K562 (cell line): ENCODE measurements at regions not wholly inside any gene's neighbourhood (a gene's known extent, or its start where the extent isn't known, plus 50 kb on each side); places are given as distances from the start of the nearest gene placed in this dataset.

Source experiments
- ATAC-seq: fragments of 200-7000 bp; cut with Tn5 transposase; 3 replicates; pipeline ENCODE4 v1.9.1; 2020; ENCODE audit warnings: moderate library complexity
- BruUV-seq: library from RNA; stranded (reverse); fragments of 400-500 nt; replicated peaks from 2 replicates; lab custom pipeline; 2021; lab: Mats Ljungman, UMichigan
- CTCF ChIA-PET: fragments of 300-600 bp; formaldehyde crosslinking; extraction: SDS; loops from one replicate; lab custom pipeline; 2021; ENCODE audit warnings: low intra/inter-chr PET ratio; lab: Yijun Ruan, JAX
- POLR2A ChIA-PET: fragments of 300-600, 350-650 bp; sonication (Branson Sonifier 250); formaldehyde crosslinking; extraction: SDS; loops from one replicate; lab custom pipeline; 2021; ENCODE audit warnings: antibody characterized with exemption, inconsistent platforms; lab: Yijun Ruan, JAX
- DNase-seq, 4 experiments: peaks; one replicate each; pipeline versions ENCODE4 v3.0.0 to v3.0.0-alpha.2; 2011 to 2018; ENCODE audit warnings: low spot score in 3 of 4, mixed read lengths in 3 of 4; ENCODE audit errors: extremely low read depth in 1 of 4
- FAIRE-seq: peaks from 2 replicates; lab custom pipeline; 2011; peaks lifted over from hg19 to GRCh38; lab: Jason Lieb, UNC
- H2AFZ ChIP-seq: 2 replicates; pipeline ENCODE4 v1.6.0; 2011; ENCODE audit warnings: low read depth, low read length, control low read depth, inconsistent platforms
- H3K27ac ChIP-seq: fragments of 200-600 bp; 3 replicates; pipeline ENCODE4 v1.8.0; 2011; ENCODE audit warnings: low read depth, mild to moderate bottlenecking, control low read depth, inconsistent platforms, low read length, moderate library complexity, mixed read lengths; ENCODE audit errors: extremely low read depth
- H3K27me3 ChIP-seq, 2 experiments: fragments of 300-600 bp in 1 of 2; 2 replicates in 1 of 2; 3 replicates in 1 of 2; pipeline versions ENCODE4 v1.6.0 to v1.8.0; 2011; ENCODE audit warnings: inconsistent platforms in 2 of 2, low read length in 2 of 2, mild to moderate bottlenecking in 1 of 2, mixed read lengths in 1 of 2, moderate library complexity in 1 of 2; ENCODE audit not compliant: control insufficient read depth in 2 of 2, insufficient read depth in 2 of 2
- H3K36me3 ChIP-seq: fragments of 300-600 bp; 3 replicates; pipeline ENCODE4 v1.8.0; 2011; ENCODE audit warnings: mild to moderate bottlenecking, low read length, inconsistent platforms; ENCODE audit not compliant: control insufficient read depth, insufficient read depth
- H3K4me1 ChIP-seq, 2 experiments: fragments of 200-600 bp in 1 of 2; replicated peaks in 1 of 2; 2 replicates in 1 of 2; 3 replicates in 1 of 2; pipeline versions ENCODE4 v1.5.1 to v1.8.0; 2011; ENCODE audit warnings: inconsistent platforms in 2 of 2, low read length in 2 of 2, mild to moderate bottlenecking in 1 of 2, mixed read lengths in 1 of 2, moderate library complexity in 1 of 2; ENCODE audit not compliant: control insufficient read depth in 2 of 2, insufficient read depth in 2 of 2
- H3K4me2 ChIP-seq: 2 replicates; pipeline ENCODE4 v1.6.1; 2011; ENCODE audit warnings: low read length, control low read depth, inconsistent platforms, mixed read lengths; ENCODE audit not compliant: insufficient read depth
- H3K4me3 ChIP-seq: fragments of 200-600 bp; sonication (generic), shearing (Covaris generic); 2 replicates; pipeline ENCODE4 v1.5.1; 2016; ENCODE audit warnings: control low read depth, inconsistent platforms
- H3K79me2 ChIP-seq: fragments of 200-600 bp; 3 replicates; pipeline ENCODE4 v1.8.0; 2011; ENCODE audit warnings: low read length, inconsistent platforms; ENCODE audit not compliant: control insufficient read depth, insufficient read depth
- H3K9ac ChIP-seq, 2 experiments: 2 replicates each; pipeline versions ENCODE4 v1.6.0 to v1.6.1; 2011; ENCODE audit warnings: low read depth in 2 of 2, low read length in 2 of 2, control low read depth in 1 of 2, inconsistent platforms in 1 of 2, mild to moderate bottlenecking in 1 of 2, mixed read lengths in 1 of 2; ENCODE audit not compliant: insufficient read depth in 1 of 2
- H3K9me1 ChIP-seq: one replicate; pipeline ENCODE4 v1.6.0; 2011; ENCODE audit warnings: inconsistent platforms, mild to moderate bottlenecking, low read length, moderate library complexity; ENCODE audit not compliant: control insufficient read depth, insufficient read depth
- H3K9me3 ChIP-seq: replicated peaks from 2 replicates; pipeline ENCODE4 v1.5.1; 2011; ENCODE audit warnings: low read depth, low read length, inconsistent platforms; ENCODE audit not compliant: control insufficient read depth, insufficient read depth
- H4K20me1 ChIP-seq: replicated peaks from 2 replicates; pipeline ENCODE4 v1.6.1; 2011; ENCODE audit warnings: low read length, inconsistent platforms, mixed read lengths; ENCODE audit not compliant: control insufficient read depth, insufficient read depth
- AFF1 ChIP-seq, 2 experiments: fragments of 450-650 bp; IDR thresholded peaks; 2 replicates each; pipeline ENCODE4 v1.6.1; 2018; ENCODE audit warnings: mild to moderate bottlenecking in 2 of 2, low read depth in 1 of 2; ENCODE audit not compliant: partially characterized antibody in 2 of 2
- ATF4 ChIP-seq: fragments of 450-650 bp; formaldehyde crosslinking; IDR thresholded peaks from 2 replicates; pipeline ENCODE4 v1.4.0; 2022; ENCODE audit warnings: mild to moderate bottlenecking, moderate library complexity
- CREB3L1 ChIP-seq: fragments of 450-650 bp; IDR thresholded peaks from 2 replicates; pipeline ENCODE4 v1.6.1; 2014; ENCODE audit warnings: low read depth, mild to moderate bottlenecking, moderate library complexity, borderline replicate concordance
- DPF2 ChIP-seq: fragments of 450-650 bp; IDR thresholded peaks from 2 replicates; pipeline ENCODE4 v1.6.1; 2016
- HDAC3 ChIP-seq: fragments of 450-650 bp; IDR thresholded peaks from 2 replicates; pipeline ENCODE4 v1.6.1; 2018; ENCODE audit warnings: borderline replicate concordance, mild to moderate bottlenecking, moderate library complexity; ENCODE audit not compliant: partially characterized antibody
- HEY1 ChIP-seq: fragments of 250-450 bp; sonication (Bioruptor Pico); IDR thresholded peaks from 2 replicates; pipeline ENCODE4 v1.5.0; 2020; ENCODE audit warnings: mild to moderate bottlenecking, moderate library complexity, borderline replicate concordance
- ILF3 ChIP-seq: fragments of 450-650 bp; IDR thresholded peaks from 2 replicates; pipeline ENCODE4 v1.6.1; 2018; ENCODE audit warnings: antibody characterized with exemption, mild to moderate bottlenecking, moderate library complexity, borderline replicate concordance
- MEF2D ChIP-seq: conservative IDR thresholded peaks from 2 replicates; pipeline ENCODE4 v1.6.1; 2016; ENCODE audit warnings: low read depth, missing genetic modification characterization, missing compliant biosample characterization
- RFX1 ChIP-seq: fragments of 450-650 bp; IDR thresholded peaks from 2 replicates; pipeline ENCODE4 v1.6.1; 2016; ENCODE audit warnings: mild to moderate bottlenecking, moderate library complexity
- TBL1XR1 ChIP-seq, 2 experiments: IDR thresholded peaks; 2 replicates each; pipeline ENCODE4 v1.6.1; 2012; ENCODE audit warnings: improper control_type of control experiment in 2 of 2, low read length in 2 of 2, mild to moderate bottlenecking in 1 of 2
- TCFL5 ChIP-seq: fragments of 250-450 bp; sonication (Bioruptor Pico); conservative IDR thresholded peaks from 2 replicates; pipeline ENCODE4 v1.6.1; 2021; ENCODE audit warnings: mild to moderate bottlenecking, moderate library complexity, matching md5 sums
- TEAD2 ChIP-seq: fragments of 450-650 bp; IDR thresholded peaks from 2 replicates; pipeline ENCODE4 v1.6.1; 2016; ENCODE audit warnings: missing genetic modification characterization, control low read depth, missing compliant biosample characterization
- ZBTB9 ChIP-seq: fragments of 450-650 bp; formaldehyde crosslinking; IDR thresholded peaks from 2 replicates; pipeline ENCODE4 v1.4.0; 2020; ENCODE audit warnings: mild to moderate bottlenecking, moderate library complexity
- ZNF511 ChIP-seq: sonication (generic); formaldehyde crosslinking; IDR thresholded peaks from 2 replicates; pipeline ENCODE4 v1.8.0; 2022; ENCODE audit warnings: mild to moderate bottlenecking, missing genetic modification reagents
- WGBS: fragments of 100-300 bp; shearing (Covaris generic); methylation state at CpG from one replicate; pipeline ENCODE4 v1.1.6; 2016; ENCODE audit warnings: low coverage, mixed read lengths; ENCODE audit not compliant: insufficient coverage; ENCODE audit errors: missing lambda C conversion rate; 5-methylcytosine and 5-hydroxymethylcytosine counted together
- in situ Hi-C: fragments of 300-500 bp; cut with MboI; formaldehyde crosslinking; loops from 4 replicates; pipeline ENCODE4 v1.15.0; 2018; ENCODE audit warnings: inconsistent platforms, mixed read lengths
- intact Hi-C: fragments of 100-400 bp; cut with micrococcal nuclease; formaldehyde crosslinking; loops from 2 replicates; pipeline ENCODE4 v1.14.2; 2022

- H3K4me1 ChIP-seq: peaks cover 0 to 2% of the 10 kb centered on the region in 2 experiments; a peak in 2 of 5 replicates
- no TSS peak for BruUV-seq
- FAIRE-seq (no peak), DNase-seq (peak in 1 of 4 experiments; percentile 36), ATAC-seq (no peak)
- ChIA-PET POLR2A (interaction anchor here (1.0 to 1.4 kb wide), 3 partner anchors 11 to 20 kb away, joined by 3 to 6 read pairs (median 3); no protein-coding TSS in a partner anchor), CTCF (no interaction called here)
- no peak overlapping the region for H3K27ac ChIP-seq
- no peak overlapping the region for H3K4me3 ChIP-seq
- H3K9ac ChIP-seq: no peak overlapping the region; a peak in 1 of 4 replicates
- in situ Hi-C loops (no loop called here), intact Hi-C loops (loop anchor here (1.0 to 10.0 kb wide), 4 partner anchors 108 to 322 kb away; no protein-coding TSS in a partner anchor)
- no peaks in the 10 kb centered on the region for H3K36me3 ChIP-seq
- H3K27me3 ChIP-seq: peaks cover 44 to 69% of the 10 kb centered on the region in 2 experiments
- H2AFZ ChIP-seq: no peak overlapping the region
- no peaks in the 10 kb centered on the region for H4K20me1 ChIP-seq
- WGBS: 15% methylated on average over 4 of the region's 4 CpGs
- H3K9me1 ChIP-seq: no peaks in the 10 kb centered on the region
- no peaks in the 10 kb centered on the region for H3K79me2 ChIP-seq
- H3K9me3 ChIP-seq: no peaks in the 10 kb centered on the region
- H3K4me2 ChIP-seq: no peak overlapping the region
- no peak for TF ChIP-seq HEY1 (CRISPR knock-in tag)
- no peak for TF ChIP-seq ILF3
- TF ChIP-seq MEF2D (tag): no peak
- TF ChIP-seq ZBTB9: no peak
- TF ChIP-seq DPF2: no peak
- no peak for TF ChIP-seq TEAD2 (tag)
- TF ChIP-seq HDAC3: no peak
- no peak for TF ChIP-seq CREB3L1
- TF ChIP-seq ATF4 (CRISPR knock-in tag): no peak
- no peak for TF ChIP-seq TBL1XR1 (IDR thresholded peaks at IDR 0.05; ENCODE audit: low read length in 2 of 2)
- no peak for TF ChIP-seq AFF1 (IDR thresholded peaks at IDR 0.05; ENCODE audit: low read depth in 1 of 2, partially characterized antibody in 2 of 2)
- TF ChIP-seq ZNF511 (CRISPR knock-in tag): no peak
- TF ChIP-seq TCFL5 (CRISPR knock-in tag): no peak
- TF ChIP-seq RFX1: peak; percentile 72
Observed at GRCh38 chr3:45332901-45333407, 55.4 kb upstream of the LARS2 start.
